Liver (tissue), 7 donors: ENCODE measurements at regions not wholly inside any gene's neighbourhood (a gene's known extent, or its start where the extent isn't known, plus 50 kb on each side); places are given as distances from the start of the nearest gene placed in this dataset.

Experiments used
- DNase-seq: peaks from one replicate; pipeline ENCODE4 v3.0.0-alpha.2; 2017; ENCODE audit warnings: low spot score
- H3K27ac ChIP-seq, 2 donors: one replicate each; pipeline ENCODE4 v1.7.0; 2013; ENCODE audit warnings: inconsistent platforms in 2 of 2, low read length in 2 of 2, control low read depth in 1 of 2, low read depth in 1 of 2, mild to moderate bottlenecking in 1 of 2
- H3K27me3 ChIP-seq, 4 donors: one replicate each; pipeline versions ENCODE4 v1.6.1 to v1.7.0; 2013; ENCODE audit warnings: low read length in 3 of 4, inconsistent platforms in 1 of 4, mild to moderate bottlenecking in 1 of 4, moderate library complexity in 1 of 4; ENCODE audit not compliant: control insufficient read depth in 4 of 4, insufficient read depth in 4 of 4
- H3K36me3 ChIP-seq, 4 donors: one replicate each; pipeline versions ENCODE4 v1.6.1 to v1.7.0; 2013; ENCODE audit warnings: low read length in 3 of 4, mild to moderate bottlenecking in 3 of 4, low read depth in 1 of 4, moderate library complexity in 1 of 4; ENCODE audit not compliant: control insufficient read depth in 4 of 4, insufficient read depth in 3 of 4
- H3K4me1 ChIP-seq, 4 donors: one replicate each; pipeline versions ENCODE4 v1.6.1 to v1.7.0; 2013; ENCODE audit warnings: low read length in 3 of 4, mild to moderate bottlenecking in 3 of 4, moderate library complexity in 1 of 4; ENCODE audit not compliant: control insufficient read depth in 4 of 4, insufficient read depth in 4 of 4
- H3K4me3 ChIP-seq, 3 donors: one replicate each; pipeline versions ENCODE4 v1.6.1 to v1.7.0; 2013; ENCODE audit warnings: low read length in 3 of 3, control low read depth in 1 of 3, low read depth in 1 of 3, mild to moderate bottlenecking in 1 of 3
- H3K9ac ChIP-seq, 2 donors: one replicate each; pipeline ENCODE4 v1.7.0; 2013; ENCODE audit warnings: low read length in 2 of 2, mild to moderate bottlenecking in 2 of 2, moderate library complexity in 2 of 2, control low read depth in 1 of 2, low read depth in 1 of 2
- H3K9me3 ChIP-seq, 4 donors: one replicate each; pipeline versions ENCODE4 v1.6.1 to v1.7.0; 2013; ENCODE audit warnings: low read length in 3 of 4; ENCODE audit not compliant: control insufficient read depth in 4 of 4
- EGR1 ChIP-seq, 2 donors: IDR thresholded peaks; 2 replicates each; pipeline ENCODE4 v1.6.1; 2016 to 2018; ENCODE audit warnings: antibody characterized with exemption in 2 of 2, low read depth in 2 of 2
- FOXA1 ChIP-seq: IDR thresholded peaks from 2 replicates; pipeline ENCODE4 v1.6.1; 2016; ENCODE audit warnings: antibody characterized with exemption
- FOXA2 ChIP-seq: IDR thresholded peaks from 2 replicates; pipeline ENCODE4 v1.6.1; 2016; ENCODE audit warnings: antibody characterized with exemption
- GABPA ChIP-seq, 2 donors: IDR thresholded peaks in 1 of 2; conservative IDR thresholded peaks in 1 of 2; 2 replicates each; pipeline ENCODE4 v1.6.1; 2016; ENCODE audit warnings: antibody characterized with exemption in 2 of 2, mild to moderate bottlenecking in 1 of 2, moderate library complexity in 1 of 2
- HNF4A ChIP-seq, 2 donors: conservative IDR thresholded peaks; 2 replicates each; pipeline ENCODE4 v1.6.1; 2016; ENCODE audit warnings: antibody characterized with exemption in 2 of 2, mild to moderate bottlenecking in 2 of 2
- HNF4G ChIP-seq: IDR thresholded peaks from 2 replicates; pipeline ENCODE4 v1.6.1; 2016; ENCODE audit warnings: antibody characterized with exemption
- JUND ChIP-seq, 2 donors: IDR thresholded peaks; 2 replicates each; pipeline ENCODE4 v1.6.1; 2016; ENCODE audit warnings: antibody characterized with exemption in 2 of 2
- NR2F2 ChIP-seq: IDR thresholded peaks from 2 replicates; pipeline ENCODE4 v1.6.1; 2016; ENCODE audit warnings: antibody characterized with exemption
- RAD21 ChIP-seq, 2 donors: IDR thresholded peaks; 2 replicates each; pipeline ENCODE4 v1.6.1; 2016; ENCODE audit warnings: antibody characterized with exemption in 2 of 2, mild to moderate bottlenecking in 2 of 2
- RXRA ChIP-seq, 2 donors: IDR thresholded peaks; 2 replicates each; pipeline ENCODE4 v1.6.1; 2017 to 2018; ENCODE audit warnings: antibody characterized with exemption in 2 of 2, mild to moderate bottlenecking in 1 of 2
- SP1 ChIP-seq: IDR thresholded peaks from 2 replicates; pipeline ENCODE4 v1.6.1; 2018; ENCODE audit warnings: antibody characterized with exemption, mild to moderate bottlenecking
- TAF1 ChIP-seq: conservative IDR thresholded peaks from 2 replicates; pipeline ENCODE4 v1.6.1; 2016; ENCODE audit warnings: antibody characterized with exemption, mild to moderate bottlenecking
- YY1 ChIP-seq: IDR thresholded peaks from 2 replicates; pipeline ENCODE4 v1.6.1; 2016; ENCODE audit warnings: antibody characterized with exemption, mild to moderate bottlenecking
- WGBS: extraction: QIAGEN DNeasy Blood & Tissue Kit; methylation state at CpG from one replicate; pipeline ENCODE4 v1.1.7; 2013; 5-methylcytosine and 5-hydroxymethylcytosine counted together
- TF ChIP-seq, protein P1 (sequence below): IDR thresholded peaks from 2 replicates; pipeline ENCODE4 v1.6.1; 2016; ENCODE audit warnings: antibody characterized with exemption
- TF ChIP-seq, protein P2 (sequence below): IDR thresholded peaks from 2 replicates; pipeline ENCODE4 v1.6.1; 2016; ENCODE audit warnings: antibody characterized with exemption
- TF ChIP-seq, protein P3 (sequence below): IDR thresholded peaks from 2 replicates; pipeline ENCODE4 v1.6.1; 2016; ENCODE audit warnings: antibody characterized with exemption
- TF ChIP-seq, protein P4 (sequence below): IDR thresholded peaks from 2 replicates; pipeline ENCODE4 v1.6.1; 2016; ENCODE audit warnings: antibody characterized with exemption, mild to moderate bottlenecking
- donor health status: healthy.
- donor health status: healthy.
- donor health status: healthy.
- donor health status: healthy.

DNA sequence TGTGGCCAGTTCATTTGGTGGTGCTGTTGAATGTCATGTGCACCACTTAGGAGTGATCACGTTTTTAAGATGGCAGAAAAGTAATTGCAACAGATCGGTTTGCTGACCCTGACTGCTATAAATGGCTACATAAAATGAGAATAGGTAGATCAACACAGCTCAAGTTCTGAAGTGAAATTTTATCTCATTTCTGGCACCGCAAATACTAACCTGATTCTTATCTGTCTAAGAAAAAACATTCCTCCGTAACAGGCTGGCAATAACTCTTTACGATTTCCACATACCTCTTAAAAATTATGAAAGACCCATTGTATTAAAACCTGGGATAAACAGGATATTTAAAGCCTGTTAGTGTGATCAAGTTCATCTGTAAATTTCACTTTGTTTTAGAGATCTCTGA, 387.5 kb downstream of the PDGFC start:
- WGBS: 57% methylated on average over 5 of the region's 5 CpGs

DNA sequence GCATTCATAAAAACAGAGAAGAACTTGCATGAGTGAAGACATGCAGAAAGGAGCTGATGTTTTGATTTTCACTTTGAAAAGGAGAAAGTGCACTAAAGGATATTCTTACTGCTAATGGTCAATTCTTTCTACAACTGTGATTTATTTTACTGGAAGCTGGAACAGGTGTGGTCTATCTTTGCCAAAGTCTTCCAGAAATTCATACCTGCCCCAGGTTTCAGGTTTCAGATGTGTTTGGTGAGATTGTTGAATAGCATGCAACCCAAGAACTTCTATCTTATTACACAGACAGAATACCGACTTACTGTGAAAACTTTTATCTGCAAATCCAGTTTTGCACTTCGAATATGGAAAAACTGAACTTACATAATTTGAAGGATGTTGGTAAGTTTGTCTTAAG, 388.3 kb downstream of the PDGFC start:
- H3K4me3 ChIP-seq: no peak overlapping the region
- H3K36me3 ChIP-seq: no peaks in the 10 kb centered on the region
- no peak overlapping the region for H3K9ac ChIP-seq
- TF ChIP-seq, protein P1, sequence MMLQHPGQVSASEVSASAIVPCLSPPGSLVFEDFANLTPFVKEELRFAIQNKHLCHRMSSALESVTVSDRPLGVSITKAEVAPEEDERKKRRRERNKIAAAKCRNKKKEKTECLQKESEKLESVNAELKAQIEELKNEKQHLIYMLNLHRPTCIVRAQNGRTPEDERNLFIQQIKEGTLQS: no peak
- TF ChIP-seq HNF4A (conservative IDR thresholded peaks at IDR 0.05): no peak
- 91% methylated on average over 2 of the region's 2 CpGs for WGBS
- peaks cover 0 to 2% (median 0%) of the 10 kb centered on the region in 4 donors for H3K4me1 ChIP-seq
- H3K27ac ChIP-seq: no peak overlapping the region
- no peaks in the 10 kb centered on the region for H3K9me3 ChIP-seq
- DNase-seq: no peak
- H3K27me3 ChIP-seq: no peaks in the 10 kb centered on the region

More for the DNA sequence above, 387.5 kb downstream of the PDGFC start:
- H3K36me3 ChIP-seq: no peaks in the 10 kb centered on the region
- H3K4me1 ChIP-seq: peaks cover 0 to 2% (median 0%) of the 10 kb centered on the region in 4 donors
- no peak for TF ChIP-seq FOXA1
- no peak for TF ChIP-seq HNF4G
- TF ChIP-seq RXRA (IDR thresholded peaks at IDR 0.05): no peak
- no peak for TF ChIP-seq GABPA (IDR thresholded peaks at IDR 0.05 in 1 of 2, conservative IDR thresholded peaks at IDR 0.05 in 1 of 2)
- TF ChIP-seq EGR1 (IDR thresholded peaks at IDR 0.05; ENCODE audit: low read depth in 2 of 2): no peak
- TF ChIP-seq, protein P2, sequence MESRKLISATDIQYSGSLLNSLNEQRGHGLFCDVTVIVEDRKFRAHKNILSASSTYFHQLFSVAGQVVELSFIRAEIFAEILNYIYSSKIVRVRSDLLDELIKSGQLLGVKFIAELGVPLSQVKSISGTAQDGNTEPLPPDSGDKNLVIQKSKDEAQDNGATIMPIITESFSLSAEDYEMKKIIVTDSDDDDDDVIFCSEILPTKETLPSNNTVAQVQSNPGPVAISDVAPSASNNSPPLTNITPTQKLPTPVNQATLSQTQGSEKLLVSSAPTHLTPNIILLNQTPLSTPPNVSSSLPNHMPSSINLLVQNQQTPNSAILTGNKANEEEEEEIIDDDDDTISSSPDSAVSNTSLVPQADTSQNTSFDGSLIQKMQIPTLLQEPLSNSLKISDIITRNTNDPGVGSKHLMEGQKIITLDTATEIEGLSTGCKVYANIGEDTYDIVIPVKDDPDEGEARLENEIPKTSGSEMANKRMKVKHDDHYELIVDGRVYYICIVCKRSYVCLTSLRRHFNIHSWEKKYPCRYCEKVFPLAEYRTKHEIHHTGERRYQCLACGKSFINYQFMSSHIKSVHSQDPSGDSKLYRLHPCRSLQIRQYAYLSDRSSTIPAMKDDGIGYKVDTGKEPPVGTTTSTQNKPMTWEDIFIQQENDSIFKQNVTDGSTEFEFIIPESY: no peak
- TF ChIP-seq, protein P3, sequence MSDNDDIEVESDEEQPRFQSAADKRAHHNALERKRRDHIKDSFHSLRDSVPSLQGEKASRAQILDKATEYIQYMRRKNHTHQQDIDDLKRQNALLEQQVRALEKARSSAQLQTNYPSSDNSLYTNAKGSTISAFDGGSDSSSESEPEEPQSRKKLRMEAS: no peak
- TF ChIP-seq RAD21 (IDR thresholded peaks at IDR 0.05): no peak
- no peaks in the 10 kb centered on the region for H3K27me3 ChIP-seq
- no peak overlapping the region for H3K9ac ChIP-seq
- no peak overlapping the region for H3K4me3 ChIP-seq
- DNase-seq: no peak
- no peaks in the 10 kb centered on the region for H3K9me3 ChIP-seq
- no peak overlapping the region for H3K27ac ChIP-seq

DNA sequence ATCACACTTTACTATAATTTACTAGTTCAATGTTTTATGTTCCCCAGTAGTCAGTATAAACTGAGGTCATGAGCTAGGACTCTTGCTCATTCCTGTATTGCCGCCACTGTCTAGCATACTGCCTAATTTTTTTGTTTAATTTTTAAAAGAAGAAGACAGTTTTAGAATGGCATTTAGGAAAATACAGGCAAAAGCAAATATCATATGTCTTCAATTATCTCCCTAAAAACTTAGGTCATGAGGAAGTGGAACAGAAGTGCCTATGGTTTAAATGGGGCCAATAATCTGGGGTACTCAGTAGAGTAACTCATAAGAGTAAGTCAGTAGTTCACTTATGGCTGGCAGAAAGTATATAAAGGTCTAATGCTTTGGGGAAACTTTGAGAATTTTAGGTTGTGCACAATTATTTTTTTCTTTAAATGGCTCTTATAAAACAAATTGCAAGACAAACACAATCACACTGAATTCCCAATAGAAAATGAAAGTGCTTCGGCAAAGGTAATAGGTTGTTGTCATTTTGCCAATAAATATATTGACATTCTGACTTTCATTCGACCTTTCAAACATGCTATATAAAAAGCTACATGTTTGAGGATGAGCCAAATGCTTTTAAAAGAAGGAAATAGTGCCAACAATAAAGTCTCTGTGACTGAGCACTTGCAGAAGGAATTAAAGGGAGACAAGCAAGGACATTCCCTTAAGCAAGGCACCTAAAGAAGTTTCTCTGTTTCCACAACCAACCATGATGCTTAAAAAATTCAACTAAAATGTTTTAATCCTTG, 390.1 kb downstream of the PDGFC start:
- DNase-seq: no peak
- H3K36me3 ChIP-seq: no peaks in the 10 kb centered on the region
- H3K4me1 ChIP-seq: peaks cover 0 to 2% (median 0%) of the 10 kb centered on the region in 4 donors
- no peak overlapping the region for H3K27ac ChIP-seq
- no peaks in the 10 kb centered on the region for H3K9me3 ChIP-seq
- WGBS: 39% methylated on average over 3 of the region's 3 CpGs
- no peaks in the 10 kb centered on the region for H3K27me3 ChIP-seq
- H3K9ac ChIP-seq: peak overlapping the region in 1 of 2 donors; percentile 41
- H3K4me3 ChIP-seq: peak overlapping the region; percentile 17 to 46 (median 37)
- no peak for TF ChIP-seq GABPA (IDR thresholded peaks at IDR 0.05 in 1 of 2, conservative IDR thresholded peaks at IDR 0.05 in 1 of 2)
- no peak for TF ChIP-seq TAF1
- TF ChIP-seq RXRA (IDR thresholded peaks at IDR 0.05): no peak
- no peak for TF ChIP-seq JUND (IDR thresholded peaks at IDR 0.05)
- no peak for TF ChIP-seq EGR1 (IDR thresholded peaks at IDR 0.05; ENCODE audit: low read depth in 2 of 2)
- no peak for TF ChIP-seq FOXA2
- no peak for TF ChIP-seq SP1
- TF ChIP-seq, protein P1: no peak
- TF ChIP-seq, protein P2: no peak
- TF ChIP-seq FOXA1: no peak
- TF ChIP-seq YY1: no peak
- no peak for TF ChIP-seq RAD21 (IDR thresholded peaks at IDR 0.05)
- TF ChIP-seq NR2F2: no peak
- TF ChIP-seq, protein P4, sequence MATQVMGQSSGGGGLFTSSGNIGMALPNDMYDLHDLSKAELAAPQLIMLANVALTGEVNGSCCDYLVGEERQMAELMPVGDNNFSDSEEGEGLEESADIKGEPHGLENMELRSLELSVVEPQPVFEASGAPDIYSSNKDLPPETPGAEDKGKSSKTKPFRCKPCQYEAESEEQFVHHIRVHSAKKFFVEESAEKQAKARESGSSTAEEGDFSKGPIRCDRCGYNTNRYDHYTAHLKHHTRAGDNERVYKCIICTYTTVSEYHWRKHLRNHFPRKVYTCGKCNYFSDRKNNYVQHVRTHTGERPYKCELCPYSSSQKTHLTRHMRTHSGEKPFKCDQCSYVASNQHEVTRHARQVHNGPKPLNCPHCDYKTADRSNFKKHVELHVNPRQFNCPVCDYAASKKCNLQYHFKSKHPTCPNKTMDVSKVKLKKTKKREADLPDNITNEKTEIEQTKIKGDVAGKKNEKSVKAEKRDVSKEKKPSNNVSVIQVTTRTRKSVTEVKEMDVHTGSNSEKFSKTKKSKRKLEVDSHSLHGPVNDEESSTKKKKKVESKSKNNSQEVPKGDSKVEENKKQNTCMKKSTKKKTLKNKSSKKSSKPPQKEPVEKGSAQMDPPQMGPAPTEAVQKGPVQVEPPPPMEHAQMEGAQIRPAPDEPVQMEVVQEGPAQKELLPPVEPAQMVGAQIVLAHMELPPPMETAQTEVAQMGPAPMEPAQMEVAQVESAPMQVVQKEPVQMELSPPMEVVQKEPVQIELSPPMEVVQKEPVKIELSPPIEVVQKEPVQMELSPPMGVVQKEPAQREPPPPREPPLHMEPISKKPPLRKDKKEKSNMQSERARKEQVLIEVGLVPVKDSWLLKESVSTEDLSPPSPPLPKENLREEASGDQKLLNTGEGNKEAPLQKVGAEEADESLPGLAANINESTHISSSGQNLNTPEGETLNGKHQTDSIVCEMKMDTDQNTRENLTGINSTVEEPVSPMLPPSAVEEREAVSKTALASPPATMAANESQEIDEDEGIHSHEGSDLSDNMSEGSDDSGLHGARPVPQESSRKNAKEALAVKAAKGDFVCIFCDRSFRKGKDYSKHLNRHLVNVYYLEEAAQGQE: no peak
- TF ChIP-seq HNF4G: no peak
- TF ChIP-seq, protein P3: no peak
- no peak for TF ChIP-seq HNF4A (conservative IDR thresholded peaks at IDR 0.05)
